IPS-15b (cell line): ENCODE measurements at regions not wholly inside any gene's neighbourhood (a gene's known extent, or its start where the extent isn't known, plus 50 kb on each side); places are given as distances from the start of the nearest gene placed in this dataset.
"Not testable (repeated sequence)": the region's sequence is repeated elsewhere in the genome, so short reads cannot be mapped to it uniquely, and the experiment has no call there.

Source experiments
- H3K27me3 ChIP-seq: one replicate; pipeline ENCODE4 v1.6.1; 2013; ENCODE audit warnings: low read length; ENCODE audit not compliant: control insufficient read depth, insufficient read depth
- H3K36me3 ChIP-seq: one replicate; pipeline ENCODE4 v1.6.1; 2013; ENCODE audit warnings: low read length; ENCODE audit not compliant: control insufficient read depth, insufficient read depth
- H3K4me1 ChIP-seq: one replicate; pipeline ENCODE4 v1.6.1; 2013; ENCODE audit warnings: mild to moderate bottlenecking, low read length; ENCODE audit not compliant: control insufficient read depth, insufficient read depth
- H3K4me3 ChIP-seq: one replicate; pipeline ENCODE4 v1.5.1; 2013; ENCODE audit warnings: low read depth, low read length
- H3K9ac ChIP-seq: one replicate; pipeline ENCODE4 v1.6.1; 2013; ENCODE audit warnings: low read depth, mild to moderate bottlenecking, low read length
- H3K9me3 ChIP-seq: one replicate; pipeline ENCODE4 v1.6.1; 2013; ENCODE audit warnings: mild to moderate bottlenecking, low read length; ENCODE audit not compliant: control insufficient read depth, insufficient read depth

DNA sequence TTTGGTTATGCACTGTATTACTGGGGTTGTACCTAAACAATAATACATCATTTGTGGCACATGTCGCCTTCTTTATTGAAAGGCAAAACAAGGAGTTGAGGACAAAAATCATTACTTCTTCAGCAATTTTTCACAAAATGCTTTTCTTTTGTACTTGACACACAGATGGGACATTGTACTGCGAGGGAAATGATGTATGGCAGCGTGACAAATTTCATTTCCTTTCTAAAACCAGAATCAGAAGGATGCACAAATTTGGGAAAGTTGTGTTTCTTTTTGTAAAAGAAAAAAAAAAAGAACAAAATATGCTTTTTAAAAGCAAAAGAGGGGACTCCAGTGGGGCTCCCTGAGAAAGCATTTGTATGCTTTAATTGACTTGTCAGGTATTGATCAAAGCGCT, 394.0 kb upstream of the SLC35B3 start:
- Histone ChIP-seq H3K27me3 (no peaks in the 10 kb centered on the region), H3K4me1 (no peaks in the 10 kb centered on the region), H3K9ac (no peak overlapping the region), H3K36me3 (no peaks in the 10 kb centered on the region), H3K4me3 (no peak overlapping the region), H3K9me3 (no peaks in the 10 kb centered on the region)

DNA sequence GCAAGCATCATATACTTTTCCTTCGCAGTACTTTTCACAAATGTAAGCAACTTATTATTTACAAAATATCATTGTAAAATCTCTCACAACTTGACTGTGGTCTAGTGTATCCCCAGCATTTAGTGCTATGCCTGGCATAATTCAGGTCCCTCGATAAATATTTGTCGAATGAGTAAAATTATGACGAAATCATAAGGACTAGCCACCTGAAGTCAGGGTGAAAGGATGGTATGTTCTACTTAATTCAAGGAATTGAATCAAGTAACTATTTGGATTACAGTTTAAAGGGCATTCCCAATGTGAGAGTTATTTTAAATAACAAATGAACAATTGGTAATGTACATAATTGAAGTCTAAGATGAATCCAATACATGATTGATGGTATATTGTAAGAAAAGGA, 393.0 kb upstream of the SLC35B3 start:
- H3K27me3 ChIP-seq = no peaks in the 10 kb centered on the region
- no peaks in the 10 kb centered on the region for H3K4me1 ChIP-seq
- no peaks in the 10 kb centered on the region for H3K9me3 ChIP-seq
- H3K9ac ChIP-seq = no peak overlapping the region
- H3K4me3 ChIP-seq = no peak overlapping the region
- H3K36me3 ChIP-seq = no peaks in the 10 kb centered on the region

DNA sequence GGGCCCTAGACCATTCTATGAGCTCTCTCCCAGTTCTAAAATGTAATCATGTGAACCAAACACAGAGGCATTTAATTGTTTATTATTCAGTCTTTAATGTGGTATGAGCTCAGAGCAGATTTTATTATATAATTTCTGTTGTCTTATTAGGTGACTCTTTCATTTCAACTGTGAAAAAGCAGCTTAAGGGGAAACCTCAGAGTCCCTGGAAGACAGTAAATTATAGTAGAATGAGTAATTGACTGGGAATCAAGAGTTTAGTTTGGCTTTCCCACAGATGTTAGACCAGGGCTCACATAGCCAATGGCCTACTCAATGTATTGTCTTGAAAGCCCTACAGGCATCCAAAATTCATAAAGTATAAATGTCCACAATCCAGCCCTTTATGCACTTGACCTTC, 390.4 kb upstream of the SLC35B3 start:
- no peaks in the 10 kb centered on the region for H3K4me1 ChIP-seq
- H3K9me3 ChIP-seq = no peaks in the 10 kb centered on the region
- no peak overlapping the region for H3K4me3 ChIP-seq
- H3K9ac ChIP-seq = no peak overlapping the region
- H3K36me3 ChIP-seq = no peaks in the 10 kb centered on the region
- no peaks in the 10 kb centered on the region for H3K27me3 ChIP-seq

DNA sequence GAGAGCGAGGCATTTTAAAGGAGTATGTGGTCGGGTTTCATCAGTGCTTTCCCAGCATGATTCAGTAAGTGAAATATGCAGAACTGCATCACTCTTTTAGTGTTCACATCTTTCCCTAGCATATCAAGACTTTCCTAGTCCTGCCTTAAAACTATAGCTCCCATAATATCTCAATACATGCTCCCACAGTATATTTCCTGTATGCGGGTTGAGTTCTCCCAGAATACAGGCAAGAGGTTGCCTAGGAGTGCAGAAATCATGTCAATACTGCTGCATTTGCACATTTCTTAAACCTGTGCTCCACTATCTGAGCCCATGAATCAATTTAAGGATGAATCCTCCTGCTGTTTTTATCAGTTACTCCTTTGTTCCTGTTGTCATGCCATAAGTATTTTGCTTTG, 386.6 kb upstream of the SLC35B3 start:
- no peaks in the 10 kb centered on the region for H3K4me1 ChIP-seq
- H3K36me3 ChIP-seq = no peaks in the 10 kb centered on the region
- no peak overlapping the region for H3K9ac ChIP-seq
- no peak overlapping the region for H3K4me3 ChIP-seq
- H3K9me3 ChIP-seq = no peaks in the 10 kb centered on the region
- no peaks in the 10 kb centered on the region for H3K27me3 ChIP-seq

DNA sequence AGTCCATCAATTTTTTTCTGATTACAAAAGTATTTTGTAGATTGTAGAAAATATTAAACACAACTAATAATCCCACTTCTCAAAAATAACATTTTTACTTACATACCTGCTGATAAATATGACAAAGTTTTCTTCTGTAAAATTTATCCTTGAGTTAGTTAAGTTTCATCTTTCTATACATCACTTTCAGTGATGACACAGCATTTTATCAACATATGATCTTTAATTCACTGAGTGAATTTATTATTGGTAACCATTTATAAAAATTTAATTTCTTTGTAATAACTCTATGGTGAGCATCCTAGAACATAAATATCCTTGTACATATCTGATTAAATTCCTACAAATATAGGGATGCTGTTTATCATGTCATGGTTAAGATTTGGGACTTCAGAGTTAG, 385.0 kb upstream of the SLC35B3 start:
- H3K9ac ChIP-seq = no peak overlapping the region
- no peaks in the 10 kb centered on the region for H3K9me3 ChIP-seq
- H3K4me3 ChIP-seq = no peak overlapping the region
- no peaks in the 10 kb centered on the region for H3K4me1 ChIP-seq
- H3K36me3 ChIP-seq = no peaks in the 10 kb centered on the region
- no peaks in the 10 kb centered on the region for H3K27me3 ChIP-seq

DNA sequence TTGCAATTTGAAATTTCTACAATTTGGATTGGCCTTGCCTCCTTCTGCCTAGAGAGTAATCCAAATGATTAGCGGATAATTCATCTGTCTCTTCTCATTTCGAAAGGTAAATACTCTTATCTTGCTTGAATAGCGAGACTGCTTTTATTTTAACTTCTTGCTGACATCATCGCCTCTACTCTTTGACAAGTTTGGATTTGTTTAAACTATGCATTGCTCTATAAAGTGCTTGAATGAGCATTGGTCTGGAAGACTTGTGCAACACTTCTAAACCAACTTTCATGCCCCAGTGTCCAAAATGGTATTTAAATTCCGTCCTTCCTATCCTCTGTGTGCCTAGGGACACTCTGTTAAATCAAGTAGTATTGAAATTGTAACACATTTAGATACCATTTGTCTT, 384.1 kb upstream of the SLC35B3 start:
- H3K4me3 ChIP-seq = no peak overlapping the region
- no peaks in the 10 kb centered on the region for H3K9me3 ChIP-seq
- H3K9ac ChIP-seq = no peak overlapping the region
- H3K27me3 ChIP-seq = no peaks in the 10 kb centered on the region
- H3K4me1 ChIP-seq = no peaks in the 10 kb centered on the region
- no peaks in the 10 kb centered on the region for H3K36me3 ChIP-seq

DNA sequence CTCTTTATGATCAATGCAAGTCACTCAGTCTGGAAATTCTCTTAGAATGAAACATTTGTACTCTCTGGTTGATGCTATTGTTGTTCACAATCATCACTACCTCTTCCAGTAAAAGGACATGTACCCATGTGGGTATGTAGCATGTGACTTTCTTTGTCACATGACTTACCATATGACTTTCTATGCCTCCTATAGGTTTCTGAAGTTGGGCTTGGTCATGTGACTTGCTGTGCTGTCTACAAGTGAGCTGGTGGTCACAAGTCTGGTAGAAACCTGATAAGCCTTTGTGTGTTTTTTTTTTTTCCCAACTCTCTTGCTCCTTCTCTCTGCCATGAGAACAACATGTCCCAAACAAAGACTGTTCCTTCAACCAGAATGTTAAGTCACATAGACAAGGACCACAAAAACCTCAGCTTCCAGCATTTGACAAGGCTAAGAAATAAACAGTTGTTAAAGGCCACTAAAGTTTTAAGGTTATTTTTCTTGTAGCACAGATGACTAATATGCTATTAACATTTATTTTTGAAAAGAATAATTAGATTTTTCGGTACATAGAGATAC, 379.2 kb upstream of the SLC35B3 start:
- Histone ChIP-seq H3K9me3 (no peaks in the 10 kb centered on the region), H3K4me1 (no peaks in the 10 kb centered on the region), H3K36me3 (no peaks in the 10 kb centered on the region)

DNA sequence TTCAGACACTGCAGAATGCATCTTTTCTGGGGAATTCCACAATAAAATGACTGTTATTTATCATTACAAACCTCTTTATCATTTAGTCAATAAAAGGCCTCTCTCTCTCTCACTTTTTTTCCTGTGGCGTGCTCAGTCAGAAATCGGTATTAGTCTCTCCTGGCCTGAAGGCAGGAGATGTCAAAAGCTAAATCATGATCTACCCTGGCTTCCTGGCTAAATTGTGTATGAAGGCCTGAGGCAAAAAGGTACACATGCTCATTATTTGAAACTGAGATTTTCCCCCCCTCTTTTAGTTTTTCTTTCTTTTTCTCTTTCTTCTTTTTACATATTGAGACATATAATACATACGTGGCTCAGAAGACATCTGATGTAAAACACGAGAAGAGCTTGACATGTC, 375.0 kb upstream of the SLC35B3 start:
- H3K9ac ChIP-seq = no peak overlapping the region
- no peak overlapping the region for H3K4me3 ChIP-seq
- no peaks in the 10 kb centered on the region for H3K27me3 ChIP-seq
- no peaks in the 10 kb centered on the region for H3K4me1 ChIP-seq
- no peaks in the 10 kb centered on the region for H3K9me3 ChIP-seq
- no peaks in the 10 kb centered on the region for H3K36me3 ChIP-seq

More for the DNA sequence above, 379.2 kb upstream of the SLC35B3 start:
- H3K9ac ChIP-seq = no peak overlapping the region
- no peaks in the 10 kb centered on the region for H3K27me3 ChIP-seq
- no peak overlapping the region for H3K4me3 ChIP-seq

DNA sequence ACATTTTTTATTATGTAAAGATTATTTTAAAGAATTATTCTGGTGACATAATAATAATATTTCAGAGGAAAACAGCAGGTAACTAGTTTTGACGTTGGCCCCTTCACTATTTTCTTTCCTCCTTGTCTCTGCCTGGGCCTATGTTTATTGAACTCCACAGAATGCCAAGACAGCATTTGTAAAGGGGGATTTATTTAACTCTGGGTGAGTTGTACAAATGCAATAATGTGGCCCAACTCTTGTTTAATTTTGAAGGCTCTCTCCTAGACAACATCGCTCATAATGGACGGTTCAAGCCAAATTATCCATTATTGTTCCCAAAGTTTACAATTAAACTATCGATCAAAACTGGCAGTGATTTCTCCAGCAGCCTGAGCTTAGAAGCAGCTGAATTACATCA, 374.3 kb upstream of the SLC35B3 start:
- Histone ChIP-seq H3K9ac (no peak overlapping the region), H3K27me3 (no peaks in the 10 kb centered on the region), H3K9me3 (no peaks in the 10 kb centered on the region), H3K4me1 (no peaks in the 10 kb centered on the region), H3K36me3 (no peaks in the 10 kb centered on the region), H3K4me3 (no peak overlapping the region)

DNA sequence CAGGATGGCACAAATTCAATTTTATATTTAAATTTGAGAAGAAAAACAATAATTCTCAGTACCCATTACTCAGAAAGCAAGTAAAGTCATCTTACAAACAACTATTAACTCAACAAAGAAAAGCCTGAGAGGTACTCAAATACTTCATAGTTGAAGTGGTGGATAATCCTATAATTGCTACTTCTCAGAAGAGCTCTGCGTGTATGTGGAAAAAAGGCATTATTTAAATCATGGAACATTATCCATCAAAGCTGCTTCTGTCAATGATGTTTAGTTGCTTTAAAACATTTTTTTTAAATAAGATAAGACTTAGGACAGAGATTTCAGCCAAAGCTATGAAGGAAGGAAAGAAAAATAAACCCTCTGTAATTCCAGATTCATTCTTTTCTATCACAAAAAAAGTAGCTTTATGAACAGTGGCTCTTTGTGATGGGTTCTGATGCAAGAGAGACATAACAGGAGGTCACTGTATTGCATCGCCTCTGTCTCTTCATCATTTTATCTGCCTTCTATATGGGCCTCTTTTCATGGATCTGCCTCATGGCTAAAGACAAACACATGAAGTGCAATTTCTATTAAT, 367.9 kb upstream of the SLC35B3 start:
- Histone ChIP-seq H3K4me3 (no peak overlapping the region), H3K9me3 (no peaks in the 10 kb centered on the region), H3K27me3 (no peaks in the 10 kb centered on the region), H3K9ac (no peak overlapping the region), H3K4me1 (no peaks in the 10 kb centered on the region), H3K36me3 (no peaks in the 10 kb centered on the region)

DNA sequence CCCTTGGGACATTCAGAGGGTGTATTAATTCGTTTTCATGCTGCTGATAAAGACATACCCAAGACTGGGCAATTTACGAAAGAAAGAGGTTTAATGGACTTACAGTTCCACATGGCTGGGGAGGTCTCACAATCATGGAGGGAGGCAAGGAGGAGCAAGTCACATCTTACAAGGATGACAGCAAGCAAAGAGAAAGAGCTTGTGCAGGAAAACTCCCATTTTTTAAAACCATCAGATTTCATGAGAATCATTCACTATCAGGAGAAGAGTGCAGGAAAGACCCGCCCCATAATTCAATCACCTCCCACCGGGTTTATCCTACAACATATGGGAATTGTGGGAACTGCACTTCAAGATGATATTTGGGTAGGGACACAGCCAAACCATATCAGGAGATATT, 367.1 kb upstream of the SLC35B3 start:
- H3K4me1 ChIP-seq, H3K9me3 ChIP-seq, H3K27me3 ChIP-seq, H3K9ac ChIP-seq, H3K4me3 ChIP-seq, H3K36me3 ChIP-seq: not testable (repeated sequence)

DNA sequence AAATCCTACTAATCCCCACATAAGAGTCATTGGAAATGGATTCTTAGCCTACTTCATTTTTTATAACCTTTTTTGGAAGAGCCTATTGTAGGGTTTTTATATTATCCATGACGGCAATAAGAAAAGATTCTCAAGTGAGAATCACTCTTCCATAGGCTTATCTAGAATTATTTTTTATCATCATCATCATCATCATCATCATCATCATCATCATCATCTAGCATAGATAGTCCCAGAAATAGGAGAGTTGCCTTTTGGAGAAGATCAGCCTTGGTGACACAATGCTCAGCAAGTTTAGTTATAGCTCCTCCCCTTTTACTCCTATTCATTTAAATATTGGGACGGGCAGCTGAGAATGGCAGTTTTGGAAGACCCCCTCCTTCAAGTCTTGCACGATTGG, 359.1 kb upstream of the SLC35B3 start:
- H3K36me3 ChIP-seq = no peaks in the 10 kb centered on the region
- no peaks in the 10 kb centered on the region for H3K27me3 ChIP-seq
- no peak overlapping the region for H3K9ac ChIP-seq
- no peak overlapping the region for H3K4me3 ChIP-seq
- no peaks in the 10 kb centered on the region for H3K4me1 ChIP-seq
- no peaks in the 10 kb centered on the region for H3K9me3 ChIP-seq
